B cell (primary cell): ENCODE measurements at regions not wholly inside any gene's neighbourhood (a gene's known extent, or its start where the extent isn't known, plus 50 kb on each side); places are given as distances from the start of the nearest gene placed in this dataset.

Experiments
- CTCF ChIP-seq: fragments of 200-600 bp; IDR thresholded peaks from one replicate; pipeline ENCODE4 v1.8.0; 2022; ENCODE audit warnings: antibody characterized with exemption, mild to moderate bottlenecking
- EZH2 ChIP-seq: IDR thresholded peaks from 2 replicates; pipeline ENCODE4 v1.6.1; 2012; ENCODE audit warnings: borderline replicate concordance, low read depth, mild to moderate bottlenecking, moderate library complexity, low read length; ENCODE audit not compliant: insufficient read depth, poor library complexity, severe bottlenecking

- TF ChIP-seq CTCF (no peak), EZH2 (no peak)
These were observed 111.8 kb upstream of the PRDX6 start for GRCh38 chr1:173365341-173365740.
